RWPE1 (cell line): ENCODE measurements at regions not wholly inside any gene's neighbourhood (a gene's known extent, or its start where the extent isn't known, plus 50 kb on each side); places are given as distances from the start of the nearest gene placed in this dataset.

Experiments
- CTCF ChIA-PET: fragments of 350-600 bp; sonication (Branson Sonifier 250); formaldehyde crosslinking; extraction: SDS; loops from one replicate; lab custom pipeline; 2021; lab: Yijun Ruan, JAX
- POLR2A ChIA-PET: fragments of 400-600 bp; formaldehyde crosslinking; extraction: SDS; loops from one replicate; lab custom pipeline; 2020; ENCODE audit warnings: antibody characterized with exemption; ENCODE audit not compliant: low non-redundant PET; lab: Yijun Ruan, JAX
- DNase-seq: peaks from one replicate; pipeline ENCODE4 v3.0.0; 2012; ENCODE audit warnings: low spot score
- H3K27ac ChIP-seq: fragments of 450-650 bp; 2 replicates; pipeline ENCODE4 v1.5.1; 2017
- CTCF ChIP-seq: fragments of 450-650 bp; conservative IDR thresholded peaks from 2 replicates; pipeline ENCODE4 v1.5.1; 2017; ENCODE audit warnings: low read depth, mild to moderate bottlenecking

GRCh38 chr11:79949574-79949973 is 508.7 kb upstream of the TENM4 start:
- ChIA-PET CTCF (interaction anchor here (0.6 kb wide), 1 partner anchor 1125 kb away, joined by 4 read pairs; no protein-coding TSS in a partner anchor), POLR2A (no interaction called here)
- no peak overlapping the region for H3K27ac ChIP-seq
- no peak for TF ChIP-seq CTCF
- no peak for DNase-seq

GRCh38 chr11:79942646-79943045 is 501.8 kb upstream of the TENM4 start:
- H3K27ac ChIP-seq = no peak overlapping the region
- POLR2A ChIA-PET = no interaction called here
- TF ChIP-seq CTCF = no peak
- no peak for DNase-seq
- CTCF ChIA-PET = no interaction called here

GRCh38 chr11:79942090-79942489 is 501.3 kb upstream of the TENM4 start:
- ChIA-PET CTCF (no interaction called here), POLR2A (no interaction called here)
- TF ChIP-seq CTCF = no peak
- no peak overlapping the region for H3K27ac ChIP-seq
- DNase-seq = no peak

- no peak for TF ChIP-seq CTCF
- peak; percentile 15 for DNase-seq
- CTCF ChIA-PET = interaction anchor here (0.6 kb wide), 1 partner anchor 38 kb away, joined by 3 read pairs; no protein-coding TSS in a partner anchor
- POLR2A ChIA-PET = no interaction called here
- H3K27ac ChIP-seq = no peak overlapping the region
Observed at GRCh38 chr11:79940974-79941735, 500.3 kb upstream of the TENM4 start.

GRCh38 chr11:79940165-79940564 is 499.3 kb upstream of the TENM4 start:
- no peak overlapping the region for H3K27ac ChIP-seq
- POLR2A ChIA-PET = no interaction called here
- no peak for TF ChIP-seq CTCF
- CTCF ChIA-PET = no interaction called here
- no peak for DNase-seq

- no peak for TF ChIP-seq CTCF
- DNase-seq = no peak
- H3K27ac ChIP-seq = no peak overlapping the region
- ChIA-PET POLR2A (no interaction called here), CTCF (no interaction called here)
Observed at GRCh38 chr11:79939111-79939510, 498.3 kb upstream of the TENM4 start.
